H9 (cell line): ENCODE measurements at regions not wholly inside any gene's neighbourhood (a gene's known extent, or its start where the extent isn't known, plus 50 kb on each side); places are given as distances from the start of the nearest gene placed in this dataset.

Experiments
- DNase-seq: peaks from one replicate; pipeline ENCODE4 v3.0.0-alpha.2; 2017
- H2AFZ ChIP-seq: one replicate; pipeline ENCODE4 v1.6.1; 2013; ENCODE audit warnings: mild to moderate bottlenecking, low read length, control low read depth, moderate library complexity
- H2AK5ac ChIP-seq: 2 replicates; pipeline ENCODE4 v1.6.1; 2013; ENCODE audit warnings: low read length, control low read depth, mixed read lengths; ENCODE audit not compliant: insufficient read length
- H2BK120ac ChIP-seq: one replicate; pipeline ENCODE4 v1.6.1; 2013; ENCODE audit warnings: low read depth, mild to moderate bottlenecking, low read length, control low read depth, inconsistent platforms; ENCODE audit not compliant: poor library complexity, severe bottlenecking
- H2BK12ac ChIP-seq: 2 replicates; pipeline ENCODE4 v1.6.1; 2013; ENCODE audit warnings: low read length, control low read depth, mixed read lengths, low read depth; ENCODE audit not compliant: insufficient read length
- H2BK15ac ChIP-seq: 2 replicates; pipeline ENCODE4 v1.6.1; 2013; ENCODE audit warnings: low read depth, low read length, control low read depth
- H2BK20ac ChIP-seq: one replicate; pipeline ENCODE4 v1.6.1; 2013; ENCODE audit warnings: low read depth, mild to moderate bottlenecking, low read length, control low read depth, inconsistent platforms; ENCODE audit not compliant: poor library complexity, severe bottlenecking
- H2BK5ac ChIP-seq: 2 replicates; pipeline ENCODE4 v1.6.1; 2013; ENCODE audit warnings: low read length, control low read depth, mixed read lengths; ENCODE audit not compliant: insufficient read length
- H3K14ac ChIP-seq: 2 replicates; pipeline ENCODE4 v1.6.1; 2013; ENCODE audit warnings: low read length, control low read depth; ENCODE audit not compliant: insufficient read depth
- H3K18ac ChIP-seq: 2 replicates; pipeline ENCODE4 v1.6.1; 2013; ENCODE audit warnings: low read depth, mild to moderate bottlenecking, mixed read lengths, low read length, control low read depth; ENCODE audit not compliant: insufficient read length
- H3K23ac ChIP-seq: 2 replicates; pipeline ENCODE4 v1.6.1; 2013; ENCODE audit warnings: low read length, control low read depth, mixed read lengths, low read depth; ENCODE audit not compliant: insufficient read length
- H3K23me2 ChIP-seq: 2 replicates; pipeline ENCODE4 v1.6.1; 2013; ENCODE audit warnings: low read depth, mild to moderate bottlenecking, mixed read lengths, low read length, control low read depth; ENCODE audit not compliant: insufficient read length, poor library complexity, severe bottlenecking
- H3K27ac ChIP-seq: 2 replicates; pipeline ENCODE4 v1.5.1; 2013; ENCODE audit warnings: low read length, control low read depth, mixed read lengths, low read depth; ENCODE audit not compliant: insufficient read length
- H3K27me3 ChIP-seq: 2 replicates; pipeline ENCODE4 v1.6.1; 2013; ENCODE audit warnings: low read length, control low read depth, inconsistent platforms; ENCODE audit not compliant: insufficient read depth
- H3K4ac ChIP-seq: 2 replicates; pipeline ENCODE4 v1.6.1; 2013; ENCODE audit warnings: low read depth, mild to moderate bottlenecking, control low read depth, inconsistent platforms, low read length, moderate library complexity
- H3K4me1 ChIP-seq: 2 replicates; pipeline ENCODE4 v1.6.1; 2013; ENCODE audit warnings: low read length, control low read depth, inconsistent platforms; ENCODE audit not compliant: insufficient read depth
- H3K4me2 ChIP-seq: 2 replicates; pipeline ENCODE4 v1.6.1; 2013; ENCODE audit warnings: low read length, control low read depth, mixed read lengths; ENCODE audit not compliant: insufficient read length, insufficient read depth
- H3K56ac ChIP-seq: 2 replicates; pipeline ENCODE4 v1.6.1; 2013; ENCODE audit warnings: low read depth, mild to moderate bottlenecking, mixed read lengths, low read length, control low read depth; ENCODE audit not compliant: insufficient read length
- H3K79me1 ChIP-seq: 2 replicates; pipeline ENCODE4 v1.6.1; 2013; ENCODE audit warnings: low read depth, mild to moderate bottlenecking, moderate library complexity, low read length, control low read depth, inconsistent platforms; ENCODE audit not compliant: insufficient read depth, poor library complexity, severe bottlenecking
- H3K79me2 ChIP-seq: 2 replicates; pipeline ENCODE4 v1.6.1; 2013; ENCODE audit warnings: low read length, control low read depth, inconsistent platforms; ENCODE audit not compliant: insufficient read depth
- H3K9ac ChIP-seq: 2 replicates; pipeline ENCODE4 v1.6.1; 2013; ENCODE audit warnings: low read length, control low read depth, mixed read lengths; ENCODE audit not compliant: insufficient read length; ENCODE audit errors: extremely low read depth
- H3K9me3 ChIP-seq: one replicate; pipeline ENCODE4 v1.6.1; 2013; ENCODE audit warnings: low read depth, low read length, inconsistent platforms; ENCODE audit not compliant: control insufficient read depth
- H3T11ph ChIP-seq: one replicate; pipeline ENCODE4 v1.6.1; 2013; ENCODE audit warnings: mild to moderate bottlenecking, low read length, control low read depth, inconsistent platforms
- H4K20me1 ChIP-seq: one replicate; pipeline ENCODE4 v1.6.1; 2013; ENCODE audit not compliant: control insufficient read depth, insufficient read length, insufficient read depth
- H4K5ac ChIP-seq: 2 replicates; pipeline ENCODE4 v1.6.1; 2013; ENCODE audit warnings: low read depth, mild to moderate bottlenecking, mixed read lengths, low read length, control low read depth; ENCODE audit not compliant: insufficient read length
- H4K8ac ChIP-seq: replicated peaks from 2 replicates; pipeline ENCODE4 v1.6.1; 2013; ENCODE audit warnings: low read length, control low read depth, mixed read lengths, low read depth; ENCODE audit not compliant: insufficient read length
- H4K91ac ChIP-seq: 2 replicates; pipeline ENCODE4 v1.6.1; 2013; ENCODE audit warnings: low read depth, mild to moderate bottlenecking, moderate library complexity, mixed read lengths, low read length, control low read depth; ENCODE audit not compliant: insufficient read length
- H3K27ac Mint-ChIP-seq, 3 experiments: 2 replicates in 2 of 3; 3 replicates in 1 of 3; pipeline ENCODE4 v1.8.0; 2020 to 2021; ENCODE audit warnings: mixed read lengths in 3 of 3, mild to moderate bottlenecking in 1 of 3, moderate library complexity in 1 of 3
- H3K27me3 Mint-ChIP-seq: 2 replicates; pipeline ENCODE4 v1.8.0; 2021; ENCODE audit warnings: low read depth, mild to moderate bottlenecking, moderate library complexity, mixed read lengths
- H3K36me3 Mint-ChIP-seq, 3 experiments: 2 replicates in 2 of 3; 3 replicates in 1 of 3; pipeline ENCODE4 v1.8.0; 2020 to 2021; ENCODE audit warnings: low read depth in 3 of 3, mixed read lengths in 3 of 3; ENCODE audit not compliant: insufficient read depth in 1 of 3
- H3K4me1 Mint-ChIP-seq, 2 experiments: 2 replicates each; pipeline ENCODE4 v1.8.0; 2020; ENCODE audit warnings: mixed read lengths in 2 of 2
- H3K4me3 Mint-ChIP-seq, 2 experiments: 2 replicates in 1 of 2; 3 replicates in 1 of 2; pipeline ENCODE4 v1.8.0; 2020 to 2021; ENCODE audit warnings: mild to moderate bottlenecking in 2 of 2, mixed read lengths in 2 of 2, moderate library complexity in 1 of 2
- H3K9me3 Mint-ChIP-seq, 2 experiments: 2 replicates in 1 of 2; 3 replicates in 1 of 2; pipeline ENCODE4 v1.8.0; 2020; ENCODE audit warnings: mild to moderate bottlenecking in 2 of 2, mixed read lengths in 2 of 2, moderate library complexity in 1 of 2
- WGBS: extraction: QIAGEN DNeasy Blood & Tissue Kit; methylation state at CpG from one replicate; pipeline ENCODE4 v1.1.7; 2013; ENCODE audit warnings: missing lambda C conversion rate, low lambda C conversion rate, mixed read lengths; ENCODE audit not compliant: insufficient read length; ENCODE audit errors: extremely low coverage; 5-methylcytosine and 5-hydroxymethylcytosine counted together
- TF ChIP-seq, protein P1 (sequence below): fragments of 200-600 bp; sonication (generic); conservative IDR thresholded peaks from 3 replicates; pipeline ENCODE4 v1.8.0; 2021; ENCODE audit warnings: antibody characterized with exemption, mild to moderate bottlenecking

GRCh38 chr10:90461437-90462155 lies 396.2 kb downstream of the HTR7 start:
- no peak overlapping the region for H3K14ac ChIP-seq
- H3K4me2 ChIP-seq, result no peak overlapping the region
- no peak overlapping the region for H3K9ac ChIP-seq
- no peak overlapping the region for H2BK12ac ChIP-seq
- no peak overlapping the region for H4K8ac ChIP-seq
- no peak overlapping the region for H3K27ac ChIP-seq
- H3K4me1 ChIP-seq, result no peaks in the 10 kb centered on the region; the same call in 1 of the 2 replicates
- no peak for DNase-seq
- H2BK120ac ChIP-seq, result no peak overlapping the region
- H4K91ac ChIP-seq, result no peak overlapping the region
- no peak overlapping the region for H2BK20ac ChIP-seq
- Mint-ChIP-seq H3K9me3 (no peaks in the 10 kb centered on the region), H3K4me3 (no peak overlapping the region), H3K36me3 (no peaks in the 10 kb centered on the region), H3K27me3 (no peaks in the 10 kb centered on the region), H3K4me1 (peaks cover 3 to 9% of the 10 kb centered on the region in 2 experiments; a peak in 3 of 4 replicates), H3K27ac (no peak overlapping the region; a peak in 1 of 7 replicates)
- no peak overlapping the region for H2BK15ac ChIP-seq
- no peak overlapping the region for H3T11ph ChIP-seq
- no peak overlapping the region for H2AK5ac ChIP-seq
- H3K56ac ChIP-seq, result no peak overlapping the region
- H2AFZ ChIP-seq, result no peak overlapping the region
- no peaks in the 10 kb centered on the region for H3K9me3 ChIP-seq
- no peaks in the 10 kb centered on the region for H3K79me2 ChIP-seq
- H3K79me1 ChIP-seq, result no peaks in the 10 kb centered on the region
- H4K20me1 ChIP-seq, result no peaks in the 10 kb centered on the region
- WGBS, result no CpG with 5 or more reads among the region's 4 CpGs
- H3K18ac ChIP-seq, result no peak overlapping the region
- no peaks in the 10 kb centered on the region for H3K27me3 ChIP-seq
- TF ChIP-seq, protein P1, sequence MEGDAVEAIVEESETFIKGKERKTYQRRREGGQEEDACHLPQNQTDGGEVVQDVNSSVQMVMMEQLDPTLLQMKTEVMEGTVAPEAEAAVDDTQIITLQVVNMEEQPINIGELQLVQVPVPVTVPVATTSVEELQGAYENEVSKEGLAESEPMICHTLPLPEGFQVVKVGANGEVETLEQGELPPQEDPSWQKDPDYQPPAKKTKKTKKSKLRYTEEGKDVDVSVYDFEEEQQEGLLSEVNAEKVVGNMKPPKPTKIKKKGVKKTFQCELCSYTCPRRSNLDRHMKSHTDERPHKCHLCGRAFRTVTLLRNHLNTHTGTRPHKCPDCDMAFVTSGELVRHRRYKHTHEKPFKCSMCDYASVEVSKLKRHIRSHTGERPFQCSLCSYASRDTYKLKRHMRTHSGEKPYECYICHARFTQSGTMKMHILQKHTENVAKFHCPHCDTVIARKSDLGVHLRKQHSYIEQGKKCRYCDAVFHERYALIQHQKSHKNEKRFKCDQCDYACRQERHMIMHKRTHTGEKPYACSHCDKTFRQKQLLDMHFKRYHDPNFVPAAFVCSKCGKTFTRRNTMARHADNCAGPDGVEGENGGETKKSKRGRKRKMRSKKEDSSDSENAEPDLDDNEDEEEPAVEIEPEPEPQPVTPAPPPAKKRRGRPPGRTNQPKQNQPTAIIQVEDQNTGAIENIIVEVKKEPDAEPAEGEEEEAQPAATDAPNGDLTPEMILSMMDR, result no peak
- no peak overlapping the region for H4K5ac ChIP-seq
- no peak overlapping the region for H2BK5ac ChIP-seq
- H3K23ac ChIP-seq, result no peak overlapping the region
- no peaks in the 10 kb centered on the region for H3K23me2 ChIP-seq
- H3K4ac ChIP-seq, result no peak overlapping the region
